Midbrain (tissue), 1 donor: ENCODE measurements at regions not wholly inside any gene's neighbourhood (a gene's known extent, or its start where the extent isn't known, plus 50 kb on each side); places are given as distances from the start of the nearest gene placed in this dataset.
"Not testable (repeated sequence)": the region's sequence is repeated elsewhere in the genome, so short reads cannot be mapped to it uniquely, and the experiment has no call there.

Experiments used
- DNase-seq: peaks from one replicate; lab custom pipeline; 2025; lab: John Stamatoyannopoulos, UW

DNA sequence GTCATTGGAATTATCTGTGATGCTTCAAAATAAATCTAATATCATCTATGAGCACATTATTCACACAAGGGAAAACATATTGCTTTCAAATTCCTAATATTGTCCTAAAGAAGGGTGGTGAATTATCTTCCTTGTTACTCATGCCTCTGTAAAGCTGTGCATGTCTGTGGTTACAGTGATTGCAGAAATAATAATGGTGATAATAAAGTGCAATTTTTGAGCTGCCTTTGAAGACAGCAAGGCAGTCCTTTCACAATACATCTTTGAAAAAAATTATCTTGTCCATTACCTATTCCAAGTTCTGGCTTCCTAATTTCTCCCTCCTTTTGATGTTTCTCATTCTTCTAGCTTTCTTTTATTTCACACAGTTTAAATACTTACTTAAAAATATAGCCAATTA is 442.1 kb upstream of the EYS start:
- DNase-seq = no peak

DNA sequence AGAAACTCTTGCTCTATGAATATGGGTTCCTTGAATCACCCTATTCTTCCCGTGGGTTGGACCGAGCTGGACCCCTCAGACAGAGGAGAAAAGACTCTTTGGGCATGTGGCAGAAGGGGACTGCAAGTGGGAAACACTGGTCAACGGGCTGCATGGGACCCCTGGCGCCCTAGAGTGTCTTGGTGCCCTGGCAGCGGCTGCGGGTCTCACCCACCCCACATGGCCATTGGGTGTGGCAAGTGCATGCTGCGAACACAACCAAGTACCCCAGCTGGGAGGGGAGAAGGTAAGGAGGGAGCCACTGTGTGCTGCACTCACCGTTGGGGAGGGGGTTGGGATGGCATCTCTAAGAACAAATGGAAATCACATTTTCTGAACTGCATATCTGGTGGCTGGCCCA is 438.8 kb upstream of the EYS start:
- DNase-seq = no peak

DNA sequence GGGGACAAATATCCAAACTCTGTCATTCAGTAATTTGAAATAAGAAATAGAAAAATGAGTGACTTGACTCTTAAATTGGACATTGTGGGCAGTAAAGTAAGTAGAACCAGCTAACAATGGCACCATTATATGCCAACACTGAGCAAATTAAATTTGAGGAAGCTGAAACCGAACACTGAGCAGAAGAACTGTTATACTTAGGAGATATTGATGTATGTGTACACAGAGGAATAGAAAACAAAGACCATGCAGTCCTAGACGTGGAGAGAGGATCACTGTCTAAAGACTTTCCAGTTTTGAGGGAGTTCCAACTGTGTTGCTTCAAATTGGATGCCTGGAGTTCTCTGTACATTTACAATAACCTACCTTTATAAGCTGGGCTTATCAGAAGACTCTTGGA is 427.0 kb upstream of the EYS start:
- no peak for DNase-seq

DNA sequence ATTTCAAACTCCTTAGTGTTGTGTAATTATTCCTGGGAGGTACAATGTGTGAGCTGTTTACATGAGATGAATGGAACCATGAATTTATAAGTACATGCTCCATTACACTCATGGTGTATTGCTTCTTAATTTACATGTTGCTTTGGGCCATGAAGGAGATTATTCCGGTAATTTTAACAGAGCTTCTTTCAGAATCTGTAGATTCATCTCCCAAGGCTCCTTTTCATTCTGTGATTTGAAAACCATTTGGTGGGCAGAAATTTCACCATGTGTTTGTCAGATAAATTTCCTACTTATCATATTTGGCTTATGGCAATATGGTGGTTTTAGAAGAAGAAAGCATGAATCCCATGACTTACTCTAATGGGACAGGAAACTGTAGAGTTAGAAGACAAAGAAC is 421.6 kb upstream of the EYS start:
- no peak for DNase-seq

DNA sequence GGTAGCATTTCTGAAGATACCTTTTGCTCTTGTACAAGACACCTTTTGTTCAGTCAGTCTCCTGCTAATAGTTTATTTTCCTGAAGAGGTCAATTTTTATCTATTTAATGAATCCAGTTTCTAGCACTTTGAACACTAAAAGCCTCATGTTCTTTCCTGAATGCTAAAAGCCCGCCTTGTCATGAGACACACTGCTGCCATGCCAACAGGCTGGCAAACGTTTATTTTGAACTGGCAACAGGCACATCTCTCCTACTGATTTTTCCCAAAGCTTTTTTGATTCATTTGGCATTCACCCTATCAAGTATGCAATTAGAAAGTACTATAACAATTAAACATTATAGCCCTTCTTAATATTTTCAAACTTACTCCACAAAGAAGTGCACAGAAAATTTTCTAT is 421.2 kb upstream of the EYS start:
- peak; percentile 7 for DNase-seq

DNA sequence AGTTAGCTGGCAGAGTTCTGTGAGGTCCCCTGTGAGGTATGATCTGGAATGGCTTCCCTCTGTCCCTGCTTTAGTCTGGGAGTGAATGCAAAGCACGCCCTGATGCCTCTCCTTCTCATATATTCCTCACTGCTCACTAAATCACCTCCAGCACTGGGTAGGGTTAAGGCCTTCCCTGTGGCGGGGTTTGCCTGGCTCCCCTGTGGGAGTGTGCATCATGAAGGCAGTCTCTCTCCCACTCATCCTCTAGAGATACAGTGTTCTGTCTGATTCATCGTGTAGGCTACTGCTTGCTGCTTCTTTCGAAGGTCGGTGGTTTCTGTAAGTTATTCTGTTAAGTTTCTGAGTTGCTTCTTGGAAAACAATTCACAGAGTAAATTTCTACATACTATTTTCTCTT is 420.0 kb upstream of the EYS start:
- DNase-seq = no peak

DNA sequence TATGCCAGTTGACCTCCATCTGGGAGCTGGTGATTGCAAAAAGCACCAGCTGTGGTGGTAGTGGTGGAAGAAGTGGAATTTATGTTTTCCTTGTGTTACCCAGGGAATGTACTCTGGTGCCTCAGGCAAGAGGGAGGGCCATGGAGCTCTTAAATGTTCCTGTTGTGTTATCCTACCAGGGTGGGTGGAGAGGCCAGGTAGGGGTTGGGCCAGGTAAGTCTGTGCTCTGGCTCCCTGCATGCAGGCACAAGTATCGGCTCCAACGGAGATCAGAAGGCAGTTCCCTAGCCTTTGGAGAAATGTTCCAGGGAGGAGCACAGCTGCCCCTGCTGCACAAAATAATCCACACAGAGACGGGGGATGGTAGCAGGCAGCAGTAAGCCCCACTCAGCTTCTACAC is 419.3 kb upstream of the EYS start:
- DNase-seq = no peak

DNA sequence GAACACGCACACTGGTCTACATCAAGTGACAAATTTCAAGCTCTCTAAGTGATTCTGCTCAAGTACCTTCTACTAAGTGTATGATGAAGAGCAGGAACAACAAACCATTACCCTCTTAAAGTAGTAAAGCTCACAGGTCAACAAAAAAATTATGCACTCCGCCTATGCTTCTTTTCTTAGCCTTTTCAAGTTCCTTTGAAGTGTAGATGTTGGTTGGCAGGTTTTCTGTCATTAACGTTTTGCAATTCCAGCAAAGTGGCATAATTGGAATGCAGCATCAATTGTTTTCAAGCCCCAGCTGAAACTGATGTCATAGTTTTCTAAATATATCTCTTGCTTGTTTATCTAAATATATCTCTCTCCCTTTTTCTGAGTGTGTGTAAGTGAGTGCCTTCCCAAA is 396.9 kb upstream of the EYS start:
- DNase-seq = no peak

DNA sequence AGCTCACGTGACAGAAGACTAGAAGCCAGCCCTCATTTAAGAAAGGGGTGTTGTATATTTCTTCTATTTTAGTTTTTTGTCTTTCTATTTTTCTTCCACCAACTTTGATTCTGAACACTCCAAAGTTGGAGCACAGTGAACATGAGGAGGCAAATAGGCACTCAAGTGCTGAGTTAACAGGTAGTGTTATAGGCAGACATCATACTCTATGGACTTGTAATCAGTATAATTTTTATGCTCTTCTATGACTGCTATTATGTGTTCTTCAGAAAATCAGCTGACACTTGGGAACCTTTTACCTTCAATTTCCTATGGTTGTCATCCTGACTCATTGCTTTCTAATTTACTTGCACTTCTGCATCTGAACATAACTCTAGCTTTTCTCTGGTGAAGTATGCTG is 396.3 kb upstream of the EYS start:
- DNase-seq = no peak

DNA sequence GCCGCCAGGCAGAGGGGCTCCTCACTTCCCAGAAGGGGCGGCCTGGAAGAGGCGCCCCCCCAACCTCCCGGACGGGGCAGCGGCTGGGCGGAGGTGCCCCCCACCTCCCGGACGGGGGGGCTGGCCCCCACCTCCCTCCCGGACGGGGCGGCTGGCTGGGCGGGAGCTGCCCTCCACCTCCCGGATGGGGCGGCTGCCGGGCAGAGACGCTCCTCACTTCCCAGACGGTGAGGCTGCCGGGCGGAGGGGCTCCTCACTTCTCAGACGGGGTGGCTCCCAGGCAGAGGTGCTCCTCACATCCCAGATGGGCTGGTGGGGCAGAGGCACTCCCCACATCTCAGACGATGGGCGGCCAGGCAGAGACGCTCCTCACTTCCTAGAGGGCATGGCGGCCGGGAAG is 389.7 kb upstream of the EYS start:
- DNase-seq = no peak

DNA sequence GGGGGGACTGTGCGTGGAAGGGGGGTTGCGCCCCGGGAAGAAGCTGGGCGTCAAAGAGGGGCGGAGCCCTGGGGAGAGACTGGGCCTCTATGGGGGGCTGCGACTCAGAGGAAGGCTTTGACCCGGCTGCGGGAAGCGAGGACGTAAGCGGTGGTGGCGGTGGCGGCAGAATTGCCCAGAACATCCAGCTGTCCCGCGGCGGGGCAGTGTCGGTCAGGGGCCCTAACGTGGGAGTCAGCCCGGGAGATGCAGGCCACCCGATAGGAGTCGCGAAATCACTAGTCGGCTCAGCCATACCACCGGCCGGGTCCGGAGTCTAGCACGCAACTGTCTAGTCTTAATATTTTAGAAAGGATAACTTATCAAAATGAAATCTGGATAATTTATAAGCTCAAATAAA is 387.6 kb upstream of the EYS start:
- DNase-seq = no peak

DNA sequence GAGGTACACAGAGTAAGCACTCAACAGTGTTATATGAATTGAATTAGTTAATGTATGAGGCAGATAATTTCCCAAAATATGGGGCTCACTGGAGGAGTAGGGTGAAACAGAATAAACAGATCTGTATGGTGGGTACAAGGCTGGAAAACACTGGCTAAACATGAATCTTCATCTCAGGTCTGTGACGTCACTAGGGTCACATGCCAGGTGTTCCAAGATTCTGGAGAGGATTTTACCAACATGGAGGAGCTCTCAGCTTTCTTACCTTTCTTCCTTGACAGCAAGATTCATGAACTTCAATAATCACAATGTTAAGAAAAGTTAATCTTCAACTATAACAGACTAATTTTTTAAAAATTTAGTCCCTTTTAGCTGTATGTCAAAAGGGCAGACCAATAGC is 385.3 kb upstream of the EYS start:
- DNase-seq = not testable (repeated sequence)

DNA sequence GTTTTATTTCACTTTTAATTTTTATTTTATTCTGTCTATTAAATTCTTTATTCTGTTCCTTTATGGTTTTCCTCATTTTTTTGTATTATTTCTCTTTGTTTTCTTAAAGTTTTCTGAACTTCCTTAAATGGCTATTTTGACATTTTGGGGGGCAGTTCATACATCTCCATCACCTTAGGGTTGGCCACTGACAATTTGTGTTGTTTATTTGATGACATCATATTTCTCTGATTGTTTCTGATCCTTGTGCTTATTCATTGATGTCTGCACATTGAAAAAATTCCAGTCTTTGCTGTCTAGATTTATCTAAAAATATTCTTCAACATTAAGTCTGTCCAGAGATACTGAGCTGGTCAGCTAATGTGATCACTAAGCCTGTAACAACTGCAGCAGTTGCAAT is 379.5 kb upstream of the EYS start:
- no peak for DNase-seq

DNA sequence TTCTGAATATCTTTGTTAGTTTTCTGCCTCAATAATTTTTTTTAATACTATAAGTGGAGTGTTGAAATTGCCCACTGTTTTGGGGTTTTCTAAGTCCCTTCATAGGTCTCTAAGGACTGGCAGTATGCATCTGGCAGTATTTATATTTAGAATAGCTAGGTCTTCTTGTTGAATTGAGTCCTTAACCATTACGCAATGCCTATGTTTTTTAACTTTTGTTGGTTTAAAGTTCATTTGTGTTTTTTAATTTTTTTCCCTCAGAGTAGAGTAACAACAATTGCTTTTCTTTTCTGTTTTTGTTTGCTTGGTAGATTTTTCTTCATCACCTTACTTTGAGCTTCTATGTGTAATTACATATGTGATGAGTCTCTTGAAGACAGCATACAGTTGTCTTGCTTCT is 375.9 kb upstream of the EYS start:
- no peak for DNase-seq

DNA sequence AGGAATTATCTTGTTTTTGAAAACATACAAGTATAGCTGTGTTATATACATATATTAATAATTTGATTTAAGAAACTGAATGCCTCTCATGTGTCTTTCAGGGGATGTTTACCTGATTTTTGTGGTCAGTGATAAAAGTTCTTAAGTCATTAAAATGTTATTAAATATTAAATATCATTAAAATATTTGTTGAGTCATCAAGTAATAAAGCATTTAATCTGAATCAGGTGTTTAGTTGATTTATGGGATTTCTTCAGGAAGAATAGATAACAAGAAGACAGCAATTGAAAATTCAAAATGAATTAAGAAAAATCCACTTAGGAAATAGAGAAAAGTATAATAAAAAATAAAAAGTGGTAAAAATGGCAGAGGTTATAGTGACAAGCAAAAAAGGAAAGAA is 361.9 kb upstream of the EYS start:
- DNase-seq = no peak

DNA sequence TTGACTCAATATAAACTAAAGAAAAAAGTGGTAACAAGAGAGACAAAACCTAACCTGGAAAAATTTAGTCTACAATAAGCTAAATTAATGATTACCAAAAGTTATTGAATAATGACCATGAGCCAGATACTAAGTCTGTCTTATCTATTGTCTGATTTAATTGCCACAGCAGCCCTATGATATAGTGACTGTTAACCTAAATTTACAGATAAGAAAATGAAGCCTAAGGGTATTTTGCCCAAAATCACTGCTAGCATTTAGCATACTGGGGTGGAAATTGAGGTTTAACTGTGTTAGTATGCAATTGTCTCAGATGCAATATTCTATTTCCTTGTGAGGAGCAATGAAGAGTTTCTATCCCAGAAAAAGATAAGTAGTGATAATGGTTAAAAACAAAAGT is 361.0 kb upstream of the EYS start:
- no peak for DNase-seq

DNA sequence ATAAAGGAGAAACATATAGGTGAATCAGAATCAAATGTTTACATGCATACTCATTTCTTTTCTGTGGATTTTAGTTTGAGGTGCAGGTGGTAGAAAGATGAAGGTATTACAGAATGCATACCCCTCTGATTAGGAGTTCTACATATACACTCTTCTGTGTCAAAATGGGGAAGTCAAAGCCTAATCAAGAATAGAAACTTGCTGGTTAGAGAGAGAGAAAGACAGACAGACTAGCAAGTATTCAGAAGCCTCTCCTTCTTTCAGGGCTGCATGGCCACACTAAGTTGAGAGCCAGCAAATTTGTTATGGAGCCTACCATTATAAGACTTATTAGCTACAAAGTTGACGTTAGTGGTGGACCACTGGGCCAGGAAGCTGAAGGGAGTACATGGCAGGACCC is 358.3 kb upstream of the EYS start:
- no peak for DNase-seq

DNA sequence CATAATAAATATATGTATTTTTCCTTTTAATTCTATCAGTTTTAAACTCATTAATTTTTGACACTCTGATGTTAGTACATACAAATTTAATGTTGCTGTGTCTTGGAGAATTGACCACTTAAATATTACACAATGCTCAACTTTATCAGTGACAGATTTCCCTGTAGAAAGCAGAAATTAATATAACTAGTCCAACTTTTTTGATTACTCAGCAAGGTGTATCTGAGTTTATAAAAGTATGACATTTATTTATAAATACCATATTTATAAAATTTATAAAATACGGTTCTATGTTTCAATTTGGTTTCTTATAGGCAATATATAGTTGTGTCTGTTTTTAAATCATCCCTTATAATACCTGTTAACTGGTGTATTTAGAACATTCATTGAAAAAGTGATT is 350.0 kb upstream of the EYS start:
- no peak for DNase-seq

DNA sequence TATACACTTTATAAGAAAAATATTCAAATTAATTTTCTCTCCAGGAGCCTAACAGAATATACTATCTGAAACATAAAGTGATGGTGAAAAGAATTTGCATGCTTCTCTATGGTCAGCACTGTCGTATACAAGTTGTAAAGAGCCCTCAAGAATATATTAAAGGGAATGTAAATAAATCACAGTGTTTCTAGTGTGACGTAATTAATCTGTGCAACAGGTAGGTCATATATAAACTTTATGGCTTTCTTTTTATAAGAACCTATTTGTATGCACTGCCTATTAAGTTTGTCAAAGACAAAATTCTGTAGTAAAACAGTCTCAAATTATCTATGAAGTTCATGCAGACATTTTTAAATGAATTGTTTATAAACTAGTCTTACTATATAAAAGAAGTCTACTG is 347.9 kb upstream of the EYS start:
- DNase-seq = no peak

DNA sequence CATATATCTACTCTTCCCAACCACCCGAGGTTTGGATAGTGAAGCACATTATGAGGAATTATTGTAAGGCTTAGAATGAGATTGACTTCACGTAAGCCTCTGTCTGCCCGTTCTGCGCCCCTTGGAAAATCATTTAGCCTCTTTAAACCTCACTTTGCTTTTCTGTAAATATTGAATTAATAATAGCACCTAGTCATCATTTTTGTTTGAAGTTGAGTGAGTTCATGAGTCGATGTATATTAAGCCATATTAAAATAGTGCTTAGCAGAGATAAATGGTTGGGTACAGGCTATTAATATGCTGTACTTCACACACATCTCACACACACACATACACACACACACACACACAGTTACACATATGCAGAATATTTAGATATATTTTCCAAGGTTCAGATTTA is 344.8 kb upstream of the EYS start:
- no peak for DNase-seq

DNA sequence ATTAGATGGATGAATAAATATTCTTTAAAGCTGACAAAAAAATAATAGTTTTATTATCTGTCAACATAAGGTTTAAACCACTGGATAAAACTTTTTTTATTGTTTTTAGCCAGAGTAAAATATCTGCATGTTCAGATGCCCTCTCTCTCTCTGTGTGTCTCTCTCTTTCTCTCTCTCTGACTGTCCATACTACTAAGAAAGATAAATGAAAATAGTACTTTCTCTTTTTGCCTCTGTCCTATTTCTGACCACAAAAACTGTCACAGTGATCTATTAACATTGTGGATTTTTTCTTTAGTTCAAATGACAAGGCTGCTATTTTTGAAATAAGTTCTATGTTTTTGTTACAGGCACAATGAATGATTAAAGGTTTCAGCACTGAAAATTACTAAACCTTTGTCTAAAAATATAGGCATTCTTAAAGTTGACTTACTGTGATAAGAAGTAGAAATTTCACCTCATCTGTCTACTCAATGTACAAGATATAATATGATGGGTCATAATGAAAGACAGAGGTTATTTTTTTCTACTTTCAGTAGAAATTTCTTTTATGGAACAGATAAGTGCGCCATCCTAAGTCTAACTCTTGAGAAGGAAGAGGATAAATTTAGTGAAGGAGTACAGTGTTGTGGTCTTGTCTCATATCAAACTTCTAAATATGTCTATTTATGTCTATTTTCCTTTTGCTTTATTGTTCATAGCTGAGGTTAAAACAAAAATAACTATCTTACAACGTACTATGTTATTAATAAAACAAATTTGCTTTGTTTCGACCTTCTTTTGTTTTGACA is 341.9 kb upstream of the EYS start:
- DNase-seq = no peak

DNA sequence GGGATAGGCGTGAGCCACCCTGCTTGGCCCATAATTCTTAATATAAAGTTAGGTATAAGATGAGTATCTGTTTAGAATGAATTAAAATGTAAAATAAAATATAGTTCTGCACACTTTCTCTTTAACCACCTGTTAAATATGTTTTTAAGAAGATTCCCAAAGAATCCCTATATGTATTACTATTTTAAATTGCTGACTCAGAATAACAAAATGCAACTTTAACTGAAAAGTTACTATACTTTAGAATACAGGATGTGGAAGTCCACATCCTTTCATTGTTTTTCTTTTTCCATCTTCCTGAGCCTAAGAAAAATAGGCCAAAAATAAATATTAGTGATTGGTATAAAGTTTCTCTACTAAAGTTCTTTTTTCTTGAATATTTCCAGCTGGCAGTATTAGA is 325.6 kb upstream of the EYS start:
- no peak for DNase-seq

DNA sequence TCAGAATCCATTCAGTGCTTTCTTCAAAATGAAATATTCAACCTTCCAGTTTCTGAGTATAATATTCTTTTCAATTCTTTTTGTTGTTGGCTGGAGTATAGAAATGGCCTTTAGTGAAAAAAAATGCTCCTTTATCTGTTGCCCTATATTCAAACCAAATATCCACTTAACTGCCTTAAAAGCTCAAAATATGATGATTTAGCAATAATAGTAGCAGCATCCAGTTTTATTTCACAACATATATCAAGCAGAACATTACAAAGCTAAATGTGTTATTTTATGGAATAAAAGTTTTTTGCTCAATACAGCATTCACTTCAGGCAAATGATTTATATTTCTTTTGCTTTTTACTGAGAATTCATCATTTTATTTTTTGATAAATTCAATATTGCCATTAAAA is 322.4 kb upstream of the EYS start:
- DNase-seq = no peak

DNA sequence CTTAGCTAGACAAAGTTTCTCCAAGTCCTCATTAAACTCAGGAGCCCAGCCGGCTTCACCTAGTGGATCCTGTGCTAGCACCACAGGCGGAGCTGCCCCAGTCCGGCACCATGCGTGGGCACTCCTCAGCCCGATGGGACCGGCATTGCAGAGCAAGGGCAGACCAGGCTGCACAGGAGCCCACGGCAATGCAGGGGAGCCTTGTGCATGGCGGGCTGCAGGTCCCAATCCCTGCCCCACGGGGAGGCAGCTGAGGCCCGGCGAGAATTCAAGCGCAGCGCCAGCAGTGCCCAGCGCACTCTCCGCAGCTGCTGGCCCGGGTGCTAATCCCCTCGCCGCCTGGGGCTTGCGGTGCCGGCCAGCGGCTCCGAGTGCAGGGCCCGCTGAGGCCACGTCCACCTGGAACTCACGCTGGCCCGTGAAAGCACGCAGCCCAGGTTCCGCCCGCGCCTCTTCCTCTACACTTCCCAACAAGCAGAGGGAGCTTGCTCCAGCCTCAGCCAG is 292.3 kb upstream of the EYS start:
- no peak for DNase-seq
